ENCODE measurements at regions not wholly inside any gene's neighbourhood (a gene's known extent, or its start where the extent isn't known, plus 50 kb on each side); places are given as distances from the start of the nearest gene placed in this dataset.

DNA sequence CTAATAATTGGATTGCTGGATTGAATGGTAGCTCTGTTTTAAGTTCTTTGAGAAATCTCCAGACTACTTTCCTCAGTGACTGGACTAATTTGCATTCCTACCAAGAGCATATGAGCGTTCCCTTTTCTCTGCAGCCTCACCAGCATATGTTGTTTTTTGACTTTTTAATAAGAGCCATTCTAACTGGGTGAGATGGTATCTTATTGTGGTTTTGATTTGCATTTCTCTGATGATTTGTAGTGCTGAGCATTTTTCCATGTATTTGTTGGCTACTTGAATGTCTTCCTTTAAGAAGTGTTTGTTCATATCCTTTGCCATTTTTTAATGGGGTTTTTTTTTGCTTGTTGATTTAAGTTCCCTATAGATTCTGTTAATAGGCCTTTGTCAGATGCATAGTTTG is 94.7 kb upstream of the AHI1 start:
- H3K36me3 ChIP-seq, result no peaks in the 10 kb centered on the region
- WGBS, 2 donors, result 82 to 90% methylated on average over 1 of the region's 1 CpG
- DNase-seq, result no peak
- H3K27me3 ChIP-seq, result no peaks in the 10 kb centered on the region
- peaks cover 0 to under 1% of the 10 kb centered on the region in 2 donors for H3K4me1 ChIP-seq
- no peaks in the 10 kb centered on the region for H3K9me3 ChIP-seq
- H3K4me3 ChIP-seq (replicated peaks in 1 of 3), result no peak overlapping the region
- intact Hi-C loops (cut with DNase I), result no loop called here
- TF ChIP-seq POLR2A (IDR thresholded peaks at IDR 0.05), result no peak
- TF ChIP-seq, protein P1, sequence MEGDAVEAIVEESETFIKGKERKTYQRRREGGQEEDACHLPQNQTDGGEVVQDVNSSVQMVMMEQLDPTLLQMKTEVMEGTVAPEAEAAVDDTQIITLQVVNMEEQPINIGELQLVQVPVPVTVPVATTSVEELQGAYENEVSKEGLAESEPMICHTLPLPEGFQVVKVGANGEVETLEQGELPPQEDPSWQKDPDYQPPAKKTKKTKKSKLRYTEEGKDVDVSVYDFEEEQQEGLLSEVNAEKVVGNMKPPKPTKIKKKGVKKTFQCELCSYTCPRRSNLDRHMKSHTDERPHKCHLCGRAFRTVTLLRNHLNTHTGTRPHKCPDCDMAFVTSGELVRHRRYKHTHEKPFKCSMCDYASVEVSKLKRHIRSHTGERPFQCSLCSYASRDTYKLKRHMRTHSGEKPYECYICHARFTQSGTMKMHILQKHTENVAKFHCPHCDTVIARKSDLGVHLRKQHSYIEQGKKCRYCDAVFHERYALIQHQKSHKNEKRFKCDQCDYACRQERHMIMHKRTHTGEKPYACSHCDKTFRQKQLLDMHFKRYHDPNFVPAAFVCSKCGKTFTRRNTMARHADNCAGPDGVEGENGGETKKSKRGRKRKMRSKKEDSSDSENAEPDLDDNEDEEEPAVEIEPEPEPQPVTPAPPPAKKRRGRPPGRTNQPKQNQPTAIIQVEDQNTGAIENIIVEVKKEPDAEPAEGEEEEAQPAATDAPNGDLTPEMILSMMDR (IDR thresholded peaks at IDR 0.05), result no peak
- no peak overlapping the region for H3K27ac ChIP-seq

- H3K36me3 ChIP-seq, result no peaks in the 10 kb centered on the region
- no peaks in the 10 kb centered on the region for H3K9me3 ChIP-seq
- no peak for DNase-seq
- intact Hi-C loops (cut with DNase I), result no loop called here
- H3K27ac ChIP-seq, result no peak overlapping the region
- no peaks in the 10 kb centered on the region for H3K27me3 ChIP-seq
- TF ChIP-seq POLR2A (IDR thresholded peaks at IDR 0.05), result no peak
- TF ChIP-seq, protein P1 (IDR thresholded peaks at IDR 0.05), result no peak
- no peaks in the 10 kb centered on the region for H3K4me1 ChIP-seq
- H3K4me3 ChIP-seq (replicated peaks in 1 of 3), result no peak overlapping the region
- WGBS, 2 donors, result 91 to 95% methylated on average over 1 of the region's 1 CpG
Observed at GRCh38 chr6:135594000-135594399, 96.5 kb upstream of the AHI1 start.

DNA sequence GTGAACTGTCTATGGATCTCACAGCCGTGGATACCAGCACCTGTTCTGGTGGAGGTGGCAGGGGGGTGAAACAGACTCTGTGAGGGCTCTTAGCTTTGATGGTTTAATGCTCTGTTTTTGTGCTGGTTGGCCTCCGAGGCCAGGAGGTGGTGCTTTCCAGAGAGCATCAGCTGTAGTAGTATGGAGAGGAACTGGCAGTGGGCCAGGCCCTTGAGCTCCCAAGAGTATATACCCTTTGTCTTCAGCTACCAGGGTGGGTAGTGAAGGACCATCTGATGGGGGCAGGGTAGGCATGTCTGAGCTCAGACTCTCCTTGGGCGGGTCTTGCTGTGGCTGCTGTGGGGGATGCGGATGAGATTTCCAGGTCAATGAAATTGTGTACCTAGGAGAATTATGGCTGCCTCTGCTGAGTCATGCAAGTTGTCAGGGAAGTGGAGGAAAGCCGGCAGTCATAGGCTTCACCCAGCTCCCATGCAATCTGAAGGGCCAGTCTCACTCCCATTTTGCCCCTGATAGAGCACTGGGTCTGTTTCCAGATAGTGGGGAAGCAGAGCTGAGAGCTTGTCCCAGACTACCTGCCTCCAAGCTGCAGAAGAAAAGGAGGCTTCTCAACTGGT is 102.7 kb upstream of the AHI1 start:
- no peaks in the 10 kb centered on the region for H3K36me3 ChIP-seq
- TF ChIP-seq, protein P1 (IDR thresholded peaks at IDR 0.05), result no peak
- H3K4me3 ChIP-seq (replicated peaks in 1 of 3), result no peak overlapping the region
- intact Hi-C loops (cut with DNase I), result no loop called here
- 44 to 49% methylated on average over 5 of the region's 5 CpGs for WGBS, 2 donors
- H3K27me3 ChIP-seq, result no peaks in the 10 kb centered on the region
- no peaks in the 10 kb centered on the region for H3K4me1 ChIP-seq
- DNase-seq, result peak; percentile 29 to 31
- H3K9me3 ChIP-seq, result no peaks in the 10 kb centered on the region
- H3K27ac ChIP-seq, result no peak overlapping the region

- no peaks in the 10 kb centered on the region for H3K27me3 ChIP-seq
- H3K36me3 ChIP-seq, result no peaks in the 10 kb centered on the region
- no peaks in the 10 kb centered on the region for H3K4me1 ChIP-seq
- WGBS, 2 donors, result 90 to 92% methylated on average over 4 of the region's 4 CpGs
- intact Hi-C loops (cut with DNase I), result no loop called here
- no peak for TF ChIP-seq POLR2A (IDR thresholded peaks at IDR 0.05)
- TF ChIP-seq, protein P1 (IDR thresholded peaks at IDR 0.05), result no peak
- H3K27ac ChIP-seq, result no peak overlapping the region
- H3K9me3 ChIP-seq, result no peaks in the 10 kb centered on the region
- no peak for DNase-seq
- no peak overlapping the region for H3K4me3 ChIP-seq (replicated peaks in 1 of 3)
Observed at GRCh38 chr6:135600931-135601330, 103.4 kb upstream of the AHI1 start.

DNA sequence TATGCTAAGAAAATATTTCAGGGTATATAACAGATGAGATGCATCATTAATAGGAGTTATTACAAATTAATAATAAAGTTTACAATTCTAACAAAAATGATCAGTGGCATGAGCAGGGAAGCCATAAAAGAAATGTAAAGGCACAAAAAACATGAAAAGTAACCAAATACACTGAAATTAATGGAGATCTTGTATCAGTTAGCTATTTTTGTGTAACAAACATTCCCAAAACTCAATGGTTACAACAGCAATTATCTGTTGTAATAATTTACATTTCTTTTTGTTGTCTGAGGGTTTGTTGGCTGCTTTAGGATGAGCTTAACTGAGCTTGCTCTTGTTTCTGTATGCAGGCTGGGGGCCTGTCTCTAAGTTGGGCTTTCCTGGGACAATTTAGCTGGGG is 104.3 kb upstream of the AHI1 start:
- intact Hi-C loops (cut with DNase I), result no loop called here
- H3K27me3 ChIP-seq, result no peaks in the 10 kb centered on the region
- no peaks in the 10 kb centered on the region for H3K36me3 ChIP-seq
- no peak overlapping the region for H3K27ac ChIP-seq
- TF ChIP-seq, protein P1 (IDR thresholded peaks at IDR 0.05), result no peak
- no peak for TF ChIP-seq POLR2A (IDR thresholded peaks at IDR 0.05)
- H3K9me3 ChIP-seq, result no peaks in the 10 kb centered on the region
- no peak for DNase-seq
- H3K4me1 ChIP-seq, result no peaks in the 10 kb centered on the region
- no peak overlapping the region for H3K4me3 ChIP-seq (replicated peaks in 1 of 3)

Data from thyroid gland (tissue), 4 donors.